ENCODE measurements at regions not wholly inside any gene's neighbourhood (a gene's known extent, or its start where the extent isn't known, plus 50 kb on each side); places are given as distances from the start of the nearest gene placed in this dataset.
"Not testable (repeated sequence)": the region's sequence is repeated elsewhere in the genome, so short reads cannot be mapped to it uniquely, and the experiment has no call there.

GRCh38 chr5:14022971-14023370 is 78.5 kb upstream of the DNAH5 start:
- intact Hi-C loops (cut with micrococcal nuclease): no loop called here
- Histone ChIP-seq H3K4me1 (ENCODE audit: insufficient read depth, low read length) (peaks cover 8% of the 10 kb centered on the region), H3K36me3 (ENCODE audit: low read depth, low read length) (no peaks in the 10 kb centered on the region), H3K9me2 (replicated peaks; ENCODE audit: low read length) (no peaks in the 10 kb centered on the region), H3K4me3 (ENCODE audit: low read length) (no peak overlapping the region), H3K27me3 (ENCODE audit: low read length) (no peaks in the 10 kb centered on the region), H3K4me2 (ENCODE audit: low read length) (no peak overlapping the region), H4K20me1 (ENCODE audit: low read length) (no peaks in the 10 kb centered on the region), H2AFZ (ENCODE audit: low read length) (no peak overlapping the region), H3K79me2 (ENCODE audit: low read length) (no peaks in the 10 kb centered on the region), H3K9ac (ENCODE audit: low read length) (no peak overlapping the region), H3F3A (ENCODE audit: low read length, unreplicated experiment) (no peaks in the 10 kb centered on the region), H3K9me3 (ENCODE audit: low read length) (no peaks in the 10 kb centered on the region), H3K27ac (ENCODE audit: low read length) (no peak overlapping the region)
- CTCF ChIA-PET: no interaction called here
- TF ChIP-seq EZH2 (IDR thresholded peaks at IDR 0.05; ENCODE audit: low read length, unreplicated experiment): no peak
- no peak for TF ChIP-seq EZH2phosphoT487 (IDR thresholded peaks at IDR 0.05; ENCODE audit: borderline replicate concordance, low read length)
- no peak for TF ChIP-seq CTCF (conservative IDR thresholded peaks at IDR 0.05; ENCODE audit: low read depth, low read length)
- ATAC-seq (no peak), DNase-seq (no peak)
- BruUV-seq (replicated peaks): no TSS peak
- POLR2A ChIA-PET (ENCODE audit: unreplicated experiment): no interaction called here

- H3K9me3 ChIP-seq (ENCODE audit: low read length); H4K20me1 ChIP-seq (ENCODE audit: low read length); POLR2A ChIA-PET (ENCODE audit: unreplicated experiment); H3K36me3 ChIP-seq (ENCODE audit: low read depth, low read length); BruUV-seq (replicated peaks); H3K9me2 ChIP-seq (replicated peaks; ENCODE audit: low read length); H3K79me2 ChIP-seq (ENCODE audit: low read length); H3K4me2 ChIP-seq (ENCODE audit: low read length); H3K9ac ChIP-seq (ENCODE audit: low read length); H3F3A ChIP-seq (ENCODE audit: low read length, unreplicated experiment); DNase-seq; H2AFZ ChIP-seq (ENCODE audit: low read length); H3K4me1 ChIP-seq (ENCODE audit: insufficient read depth, low read length); H3K27me3 ChIP-seq (ENCODE audit: low read length); CTCF ChIA-PET; H3K4me3 ChIP-seq (ENCODE audit: low read length); ATAC-seq; intact Hi-C loops (cut with micrococcal nuclease); H3K27ac ChIP-seq (ENCODE audit: low read length): not testable (repeated sequence)
Measured at GRCh38 chr5:14020944-14021343, 76.5 kb upstream of the DNAH5 start.

DNA sequence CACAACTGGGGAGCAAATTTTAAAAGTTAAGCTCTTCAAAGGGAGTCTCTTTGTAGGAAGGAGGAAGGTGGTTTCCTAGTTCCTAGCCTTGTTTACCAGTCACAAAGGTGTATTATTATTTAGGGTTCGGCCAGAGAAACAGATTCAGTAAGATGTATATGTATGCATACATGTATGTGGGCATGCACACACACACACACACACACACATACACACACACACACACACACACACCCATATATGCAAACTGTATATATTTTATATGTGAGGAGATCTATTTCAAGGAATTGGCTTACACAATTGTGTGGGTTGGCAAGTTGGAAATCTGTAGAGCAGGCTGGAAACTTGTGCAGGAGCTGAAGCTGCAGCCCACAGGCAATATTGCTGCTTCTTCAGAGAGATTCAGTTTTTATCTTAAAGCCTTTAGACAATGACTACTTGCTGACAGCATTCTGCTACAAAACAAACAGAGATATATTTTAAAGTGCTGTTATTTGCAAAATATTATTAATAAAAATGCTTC is 75.3 kb upstream of the DNAH5 start:
- no peak for DNase-seq
- H3K79me2 ChIP-seq (ENCODE audit: low read length): no peaks in the 10 kb centered on the region
- no peak for ATAC-seq
- no peaks in the 10 kb centered on the region for H3K9me2 ChIP-seq (replicated peaks; ENCODE audit: low read length)
- H3K4me3 ChIP-seq (ENCODE audit: low read length): no peak overlapping the region
- intact Hi-C loops (cut with micrococcal nuclease): no loop called here
- TF ChIP-seq EZH2phosphoT487 (IDR thresholded peaks at IDR 0.05; ENCODE audit: borderline replicate concordance, low read length): no peak
- TF ChIP-seq EZH2 (IDR thresholded peaks at IDR 0.05; ENCODE audit: low read length, unreplicated experiment): no peak
- TF ChIP-seq CTCF (conservative IDR thresholded peaks at IDR 0.05; ENCODE audit: low read depth, low read length): no peak
- no peak overlapping the region for H2AFZ ChIP-seq (ENCODE audit: low read length)
- BruUV-seq (replicated peaks): no TSS peak
- no peaks in the 10 kb centered on the region for H3K36me3 ChIP-seq (ENCODE audit: low read depth, low read length)
- no peaks in the 10 kb centered on the region for H3K27me3 ChIP-seq (ENCODE audit: low read length)
- H3K27ac ChIP-seq (ENCODE audit: low read length): no peak overlapping the region
- H3F3A ChIP-seq (ENCODE audit: low read length, unreplicated experiment): no peaks in the 10 kb centered on the region
- H3K4me1 ChIP-seq (ENCODE audit: insufficient read depth, low read length): no peaks in the 10 kb centered on the region
- no peak overlapping the region for H3K4me2 ChIP-seq (ENCODE audit: low read length)
- no peaks in the 10 kb centered on the region for H4K20me1 ChIP-seq (ENCODE audit: low read length)
- ChIA-PET CTCF (no interaction called here), POLR2A (ENCODE audit: unreplicated experiment) (no interaction called here)
- H3K9ac ChIP-seq (ENCODE audit: low read length): no peak overlapping the region
- H3K9me3 ChIP-seq (ENCODE audit: low read length): no peaks in the 10 kb centered on the region

All from PC-3 (cell line).